ENCODE measurements at regions not wholly inside any gene's neighbourhood (a gene's known extent, or its start where the extent isn't known, plus 50 kb on each side); places are given as distances from the start of the nearest gene placed in this dataset.
"Not testable (repeated sequence)": the region's sequence is repeated elsewhere in the genome, so short reads cannot be mapped to it uniquely, and the experiment has no call there.

GRCh38 chr17:53227111-53227510 lies 595.6 kb upstream of the KIF2B start:
- DNase-seq = no peak
- no peaks in the 10 kb centered on the region for H3K36me3 ChIP-seq
- no peak overlapping the region for H3K27ac ChIP-seq
- no peak for ATAC-seq
- H3K4me3 ChIP-seq = no peak overlapping the region
- intact Hi-C loops (cut with DNase I) = no loop called here
- H3K27me3 ChIP-seq = no peaks in the 10 kb centered on the region
- TF ChIP-seq CTCF (IDR thresholded peaks at IDR 0.05) = no peak
- no peaks in the 10 kb centered on the region for H3K4me1 ChIP-seq
- H3K9me3 ChIP-seq = no peaks in the 10 kb centered on the region

GRCh38 chr17:53219821-53220220 lies 602.9 kb upstream of the KIF2B start:
- no peaks in the 10 kb centered on the region for H3K36me3 ChIP-seq
- H3K4me1 ChIP-seq = no peaks in the 10 kb centered on the region
- DNase-seq = no peak
- H3K9me3 ChIP-seq = peaks cover 0 to 14% of the 10 kb centered on the region in 2 donors
- no peak overlapping the region for H3K27ac ChIP-seq
- no peak for TF ChIP-seq CTCF (IDR thresholded peaks at IDR 0.05)
- H3K4me3 ChIP-seq = no peak overlapping the region
- no peaks in the 10 kb centered on the region for H3K27me3 ChIP-seq
- intact Hi-C loops (cut with DNase I) = no loop called here
- no peak for ATAC-seq

GRCh38 chr17:53218723-53219122 lies 604.0 kb upstream of the KIF2B start:
- intact Hi-C loops (cut with DNase I) = no loop called here
- Histone ChIP-seq H3K4me3 (no peak overlapping the region), H3K36me3 (no peaks in the 10 kb centered on the region), H3K27me3 (no peaks in the 10 kb centered on the region), H3K4me1 (no peaks in the 10 kb centered on the region), H3K9me3 (peaks cover 0 to 16% of the 10 kb centered on the region in 2 donors), H3K27ac (no peak overlapping the region)
- DNase-seq (no peak), ATAC-seq (no peak)
- no peak for TF ChIP-seq CTCF (IDR thresholded peaks at IDR 0.05)

- ATAC-seq (no peak), DNase-seq (no peak)
- no peak overlapping the region for H3K27ac ChIP-seq
- intact Hi-C loops (cut with DNase I) = no loop called here
- no peak overlapping the region for H3K4me3 ChIP-seq
- TF ChIP-seq CTCF (IDR thresholded peaks at IDR 0.05) = no peak
- peaks cover 0 to 16% of the 10 kb centered on the region in 2 donors for H3K9me3 ChIP-seq
- no peaks in the 10 kb centered on the region for H3K27me3 ChIP-seq
- H3K4me1 ChIP-seq = no peaks in the 10 kb centered on the region
- H3K36me3 ChIP-seq = no peaks in the 10 kb centered on the region
Observed at GRCh38 chr17:53217311-53217710, 605.4 kb upstream of the KIF2B start.

GRCh38 chr17:53208935-53209334 lies 613.8 kb upstream of the KIF2B start:
- H3K9me3 ChIP-seq = peaks cover 0 to 33% of the 10 kb centered on the region in 2 donors
- intact Hi-C loops (cut with DNase I); H3K4me1 ChIP-seq; H3K36me3 ChIP-seq; H3K4me3 ChIP-seq; H3K27me3 ChIP-seq; ATAC-seq; DNase-seq; H3K27ac ChIP-seq: not testable (repeated sequence)

- no peaks in the 10 kb centered on the region for H3K4me1 ChIP-seq
- H3K9me3 ChIP-seq = no peaks in the 10 kb centered on the region
- H3K27me3 ChIP-seq = no peaks in the 10 kb centered on the region
- H3K36me3 ChIP-seq = no peaks in the 10 kb centered on the region
- no peak overlapping the region for H3K4me3 ChIP-seq
- no peak overlapping the region for H3K27ac ChIP-seq
- no peak for ATAC-seq
- DNase-seq = no peak
- intact Hi-C loops (cut with DNase I) = no loop called here
- no peak for TF ChIP-seq CTCF (IDR thresholded peaks at IDR 0.05)
Observed at GRCh38 chr17:53193044-53193443, 629.7 kb upstream of the KIF2B start.

Measured in left lung (tissue), 4 donors.